ENCODE measurements at regions not wholly inside any gene's neighbourhood (a gene's known extent, or its start where the extent isn't known, plus 50 kb on each side); places are given as distances from the start of the nearest gene placed in this dataset.

DNA sequence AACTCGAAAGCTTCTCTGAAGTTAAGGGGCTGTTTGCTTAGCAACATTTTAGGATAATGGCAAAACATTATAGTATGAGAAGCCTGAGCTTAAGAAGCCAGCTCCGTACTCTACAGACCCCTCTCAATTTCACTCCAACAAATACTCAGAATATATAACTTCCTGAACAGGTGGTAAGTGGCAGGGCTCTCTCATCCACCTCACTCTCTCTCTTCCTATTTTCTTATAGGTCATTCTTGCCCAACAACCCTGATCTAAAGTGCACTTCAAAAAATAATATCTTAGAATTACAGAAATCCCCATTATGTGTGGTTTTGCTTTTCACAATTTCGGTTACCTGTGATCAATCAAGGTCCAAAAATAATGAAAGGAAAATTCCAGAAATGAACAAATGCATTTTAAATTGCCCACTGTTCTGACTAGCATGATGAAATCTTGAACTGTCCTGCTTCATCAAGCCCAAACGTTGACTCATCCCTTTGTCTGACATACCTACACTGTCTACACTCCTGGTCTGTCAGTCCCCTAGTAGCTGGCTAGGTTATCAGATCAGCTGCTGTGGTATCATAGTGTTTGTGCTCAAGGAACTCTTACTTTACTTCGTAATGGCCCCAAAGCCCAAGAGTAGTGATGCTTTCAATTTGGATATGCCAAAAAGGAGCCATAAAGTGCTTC, 122.8 kb upstream of the COL5A2 start:
- TF ChIP-seq, protein P1, sequence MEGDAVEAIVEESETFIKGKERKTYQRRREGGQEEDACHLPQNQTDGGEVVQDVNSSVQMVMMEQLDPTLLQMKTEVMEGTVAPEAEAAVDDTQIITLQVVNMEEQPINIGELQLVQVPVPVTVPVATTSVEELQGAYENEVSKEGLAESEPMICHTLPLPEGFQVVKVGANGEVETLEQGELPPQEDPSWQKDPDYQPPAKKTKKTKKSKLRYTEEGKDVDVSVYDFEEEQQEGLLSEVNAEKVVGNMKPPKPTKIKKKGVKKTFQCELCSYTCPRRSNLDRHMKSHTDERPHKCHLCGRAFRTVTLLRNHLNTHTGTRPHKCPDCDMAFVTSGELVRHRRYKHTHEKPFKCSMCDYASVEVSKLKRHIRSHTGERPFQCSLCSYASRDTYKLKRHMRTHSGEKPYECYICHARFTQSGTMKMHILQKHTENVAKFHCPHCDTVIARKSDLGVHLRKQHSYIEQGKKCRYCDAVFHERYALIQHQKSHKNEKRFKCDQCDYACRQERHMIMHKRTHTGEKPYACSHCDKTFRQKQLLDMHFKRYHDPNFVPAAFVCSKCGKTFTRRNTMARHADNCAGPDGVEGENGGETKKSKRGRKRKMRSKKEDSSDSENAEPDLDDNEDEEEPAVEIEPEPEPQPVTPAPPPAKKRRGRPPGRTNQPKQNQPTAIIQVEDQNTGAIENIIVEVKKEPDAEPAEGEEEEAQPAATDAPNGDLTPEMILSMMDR (IDR thresholded peaks at IDR 0.05; ENCODE audit: low read depth, low read length, missing control alignments): no peak
- H3K4me3 ChIP-seq (replicated peaks; ENCODE audit: low read depth, low read length): no peak overlapping the region
- no peak for DNase-seq (ENCODE audit: extremely low read depth, low read depth)

DNA sequence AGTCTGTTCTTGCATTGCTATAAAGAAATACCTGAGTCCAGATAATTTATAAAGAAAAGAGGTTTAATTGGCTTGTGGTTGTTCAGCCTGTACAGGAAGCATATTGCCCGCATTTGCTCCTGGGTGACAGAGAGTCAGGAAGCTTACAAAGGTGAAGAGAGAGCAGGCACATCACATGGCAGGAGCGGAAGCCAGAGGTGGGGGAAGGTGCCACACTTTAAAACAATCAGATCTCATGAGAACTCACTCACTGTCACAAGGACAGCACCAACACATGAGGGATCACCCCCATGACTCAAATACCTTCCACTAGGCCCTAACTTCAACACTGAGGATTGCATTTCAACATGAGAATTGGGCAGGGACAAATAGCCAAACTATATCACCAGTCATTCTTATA, 124.8 kb upstream of the COL5A2 start:
- no peak overlapping the region for H3K4me3 ChIP-seq (replicated peaks; ENCODE audit: low read depth, low read length)
- TF ChIP-seq, protein P1 (IDR thresholded peaks at IDR 0.05; ENCODE audit: low read depth, low read length, missing control alignments): no peak
- no peak for DNase-seq (ENCODE audit: extremely low read depth, low read depth)

DNA sequence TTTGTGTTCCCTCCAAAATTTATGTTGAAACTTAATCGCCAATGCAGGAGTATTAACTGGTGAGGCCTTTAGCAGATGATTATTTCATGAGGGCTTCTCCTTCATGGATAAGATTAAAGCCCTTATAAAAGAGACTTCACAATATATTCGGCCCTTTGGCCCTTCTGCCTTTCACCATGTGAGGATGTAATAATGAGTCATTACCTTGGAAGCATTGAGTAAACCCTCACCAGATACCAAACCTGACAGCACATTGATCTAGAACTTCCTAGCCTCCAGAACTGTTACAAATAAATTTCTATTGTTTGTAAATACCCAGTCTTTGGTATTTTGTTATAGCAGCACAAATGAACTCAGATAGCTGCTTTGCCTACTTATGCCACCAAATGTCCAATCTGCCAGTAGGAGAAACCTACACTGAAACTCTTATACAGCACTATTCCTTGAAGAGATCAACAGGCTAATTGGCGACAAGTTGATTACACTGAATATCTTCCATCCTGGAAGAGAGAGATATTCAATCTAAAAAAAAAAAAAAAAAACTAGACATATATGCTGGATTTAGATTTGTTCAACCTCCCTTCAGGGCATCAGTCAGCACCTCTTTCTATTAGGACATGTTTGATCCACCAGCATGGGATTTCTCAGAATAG, 125.9 kb upstream of the COL5A2 start:
- TF ChIP-seq, protein P1 (IDR thresholded peaks at IDR 0.05; ENCODE audit: low read depth, low read length, missing control alignments): no peak

DNA sequence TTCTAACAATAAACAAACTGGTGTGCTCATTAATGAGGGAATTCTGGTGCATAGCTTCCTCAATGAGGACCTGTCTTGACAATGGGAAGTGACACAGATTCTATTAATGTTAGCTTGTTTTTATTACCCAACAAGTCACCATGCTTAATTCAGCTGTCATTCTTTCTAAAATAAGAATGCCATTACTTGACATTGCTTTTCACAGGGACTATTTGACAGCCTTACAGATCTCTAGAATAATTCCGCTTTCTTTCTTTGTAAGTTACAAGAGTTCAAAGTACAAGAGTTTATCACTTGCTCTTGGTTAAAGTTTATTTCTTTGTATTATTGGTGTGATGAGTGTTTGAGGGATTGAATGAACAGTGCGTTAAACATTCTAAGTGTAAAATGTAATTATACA, 127.0 kb upstream of the COL5A2 start:
- H3K4me3 ChIP-seq (replicated peaks; ENCODE audit: low read depth, low read length): no peak overlapping the region
- TF ChIP-seq, protein P1 (IDR thresholded peaks at IDR 0.05; ENCODE audit: low read depth, low read length, missing control alignments): no peak
- no peak for DNase-seq (ENCODE audit: extremely low read depth, low read depth)

More for the DNA sequence above, 125.9 kb upstream of the COL5A2 start:
- no peak overlapping the region for H3K4me3 ChIP-seq (replicated peaks; ENCODE audit: low read depth, low read length)
- no peak for DNase-seq (ENCODE audit: extremely low read depth, low read depth)

DNA sequence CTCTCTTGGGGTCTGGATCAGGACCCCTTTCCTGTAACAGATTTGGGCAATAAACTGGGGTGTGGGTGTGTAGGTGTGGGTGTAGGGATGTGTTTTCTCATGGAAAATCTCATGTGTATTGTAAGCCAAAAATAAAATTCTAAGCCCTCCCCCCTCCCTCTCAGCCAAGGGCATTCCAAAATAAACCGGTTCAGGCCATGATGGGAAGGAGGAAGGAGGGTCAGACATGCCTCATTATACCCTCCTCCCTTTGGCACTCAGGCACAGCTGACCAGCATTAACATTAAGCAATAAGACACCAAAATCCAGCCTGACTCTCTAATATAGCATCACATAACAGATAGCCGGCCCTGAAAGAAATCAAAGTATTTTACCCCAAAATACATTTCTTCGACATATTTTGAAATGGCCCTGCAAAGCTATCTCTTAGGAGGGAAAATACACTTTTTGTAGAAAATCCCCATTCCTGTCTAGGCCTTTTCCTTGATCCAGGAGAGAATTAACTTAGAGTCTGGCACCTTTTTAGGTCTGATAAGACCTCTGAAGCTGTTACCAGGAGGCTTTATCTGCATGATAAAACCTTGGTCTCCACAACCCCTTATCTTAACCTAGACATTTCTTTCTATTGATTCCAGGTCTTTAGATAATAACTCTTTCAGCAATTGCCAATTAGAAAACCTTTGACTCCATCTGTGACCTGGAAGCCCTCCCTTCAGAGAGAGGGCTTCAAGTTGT, 128.7 kb upstream of the COL5A2 start:
- no peak overlapping the region for H3K4me3 ChIP-seq (replicated peaks; ENCODE audit: low read depth, low read length)
- DNase-seq (ENCODE audit: extremely low read depth, low read depth): no peak
- TF ChIP-seq, protein P1 (IDR thresholded peaks at IDR 0.05; ENCODE audit: low read depth, low read length, missing control alignments): no peak

DNA sequence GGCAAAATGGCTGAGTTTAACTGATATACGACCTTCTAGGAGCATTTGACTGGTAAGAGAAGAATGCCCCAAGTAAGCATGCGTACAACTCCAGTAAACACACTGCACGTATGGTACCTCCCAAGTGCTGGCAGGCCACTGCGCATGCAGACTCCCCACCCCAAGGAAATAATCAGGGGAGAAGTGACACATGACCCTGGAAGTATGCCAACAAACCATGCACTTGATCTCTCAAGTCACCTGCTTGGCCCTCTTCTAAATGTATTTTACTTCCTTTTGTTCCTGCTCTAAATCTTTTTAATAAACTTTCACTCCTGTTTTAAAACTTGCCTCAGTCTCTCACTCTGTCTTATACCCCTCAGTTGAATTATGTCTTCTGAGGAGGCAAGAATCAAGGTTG, 129.8 kb upstream of the COL5A2 start:
- DNase-seq (ENCODE audit: extremely low read depth, low read depth): no peak
- TF ChIP-seq, protein P1 (IDR thresholded peaks at IDR 0.05; ENCODE audit: low read depth, low read length, missing control alignments): no peak
- no peak overlapping the region for H3K4me3 ChIP-seq (replicated peaks; ENCODE audit: low read depth, low read length)
